Right ventricle myocardium superior (tissue), 1 donor: ENCODE measurements at regions not wholly inside any gene's neighbourhood (a gene's known extent, or its start where the extent isn't known, plus 50 kb on each side); places are given as distances from the start of the nearest gene placed in this dataset.
A peak's percentile ranks its signal among the peaks of the same experiment; 100 is the strongest.
"Not testable (repeated sequence)": the region's sequence is repeated elsewhere in the genome, so short reads cannot be mapped to it uniquely, and the experiment has no call there.

ENCODE experiments used
- ATAC-seq: fragments of 200-7000 bp; cut with Tn5 transposase; one replicate; pipeline ENCODE4 v1.9.1; 2020; ENCODE audit warnings: mild to moderate bottlenecking; ENCODE audit not compliant: poor library complexity
- DNase-seq: peaks from one replicate; pipeline ENCODE4 v3.0.0-alpha.2; 2020
- intact Hi-C: fragments of 100-400 bp; cut with DNase I; formaldehyde crosslinking; loops from one replicate; pipeline ENCODE4 v1.11.2; 2022
- donor health status: DM: no; HTN: yes; CAD: no; lungs with severe emphysema.

DNA sequence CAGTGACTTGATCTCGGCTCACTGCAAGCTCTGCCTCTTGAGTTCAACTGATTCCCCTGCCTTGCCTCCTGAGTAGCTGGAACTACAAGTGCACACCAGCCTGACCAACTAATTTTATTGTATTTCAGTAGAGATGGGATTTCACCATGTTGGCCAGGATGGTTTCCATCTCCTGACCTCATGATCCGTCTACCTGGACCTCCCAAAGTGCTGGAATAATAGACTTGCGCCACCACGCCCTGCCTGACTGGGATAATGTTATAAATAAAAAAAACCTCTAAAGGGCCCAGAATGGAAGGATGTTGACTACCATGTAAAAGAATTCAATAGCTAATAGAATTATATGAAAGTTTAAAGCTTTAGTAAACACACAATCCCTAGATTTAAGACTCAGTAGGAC lies 91.9 kb downstream of the TSPY10 start:
- ATAC-seq (no peak), DNase-seq (no peak)
- intact Hi-C loops, result no loop called here

DNA sequence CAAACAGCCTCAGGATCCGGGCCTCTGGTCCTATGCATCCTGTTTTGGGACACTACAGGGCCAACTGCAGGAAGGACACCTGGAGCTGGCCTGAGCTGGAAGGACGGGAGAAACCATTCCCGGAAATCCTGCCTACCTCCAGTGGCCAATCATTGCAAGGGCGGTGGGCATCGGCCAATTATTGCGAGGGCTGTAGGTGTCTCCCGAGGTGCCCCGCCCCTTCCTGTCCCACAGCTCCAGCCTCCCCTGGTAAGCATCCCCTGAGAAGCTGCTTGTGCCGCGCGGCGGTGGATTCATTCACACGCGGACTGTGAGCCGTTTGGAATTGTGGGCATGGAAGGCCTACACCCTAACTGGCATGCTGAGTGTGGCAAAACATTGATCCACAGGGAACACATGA lies 95.5 kb downstream of the TSPY10 start:
- DNase-seq (no peak), ATAC-seq (no peak)
- intact Hi-C loops, result no loop called here

DNA sequence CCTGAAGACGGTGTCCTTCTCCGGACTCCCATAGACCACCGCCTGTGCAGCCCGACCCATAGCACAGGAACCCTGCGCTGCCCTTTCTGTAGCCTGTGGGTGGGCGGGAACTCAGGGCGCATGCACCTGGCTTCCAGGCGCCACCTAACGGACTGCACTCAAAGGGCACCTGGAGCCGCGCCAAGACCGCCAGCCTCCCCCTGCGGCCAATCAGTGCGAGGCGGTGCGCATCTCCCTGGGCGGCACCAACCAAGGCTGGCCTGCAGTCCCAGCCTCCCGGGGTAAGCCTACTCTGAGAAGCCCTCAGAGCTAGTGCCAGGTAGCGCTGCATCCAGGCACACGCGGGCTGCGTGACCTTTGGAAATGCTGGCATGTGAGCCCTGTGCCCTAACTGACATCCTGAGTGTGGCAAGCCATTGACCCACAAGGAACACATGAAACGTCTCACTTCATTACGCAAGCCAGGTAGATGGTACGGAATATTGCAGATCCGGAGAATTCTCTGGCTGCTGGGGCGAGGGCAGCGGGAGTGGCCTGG lies 113.0 kb downstream of the TSPY10 start:
- DNase-seq, ATAC-seq, intact Hi-C loops: not testable (repeated sequence)

GRCh38 chrY:9666204-9666603 lies 138.5 kb downstream of the TSPY10 start:
- intact Hi-C loops, DNase-seq, ATAC-seq: not testable (repeated sequence)

GRCh38 chrY:9692481-9692880 lies 164.8 kb downstream of the TSPY10 start:
- DNase-seq, ATAC-seq, intact Hi-C loops: not testable (repeated sequence)

GRCh38 chrY:9716932-9717331 lies 189.3 kb downstream of the TSPY10 start:
- intact Hi-C loops, DNase-seq, ATAC-seq: not testable (repeated sequence)

DNA sequence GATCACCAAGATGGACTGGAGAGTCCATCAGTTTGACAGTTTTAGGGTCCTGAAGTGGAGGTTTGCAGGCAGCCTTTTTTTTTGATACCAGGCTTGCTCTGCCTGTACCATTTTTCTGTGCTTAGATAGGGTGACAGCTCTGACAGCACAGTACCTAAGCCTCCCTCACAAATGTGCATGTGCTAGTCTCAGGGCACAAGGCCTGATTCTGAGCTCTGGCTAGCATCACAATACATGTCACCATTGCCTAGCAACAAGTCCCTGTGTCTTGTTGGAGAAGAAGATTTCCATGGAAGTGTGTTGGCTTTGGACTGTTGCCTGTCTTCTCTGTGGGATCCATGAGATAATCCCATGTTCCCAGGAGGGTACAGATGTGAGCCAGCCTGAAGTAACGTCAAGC lies 191.1 kb downstream of the TSPY10 start:
- intact Hi-C loops, DNase-seq: not testable (repeated sequence)
- peak; percentile 46 for ATAC-seq

DNA sequence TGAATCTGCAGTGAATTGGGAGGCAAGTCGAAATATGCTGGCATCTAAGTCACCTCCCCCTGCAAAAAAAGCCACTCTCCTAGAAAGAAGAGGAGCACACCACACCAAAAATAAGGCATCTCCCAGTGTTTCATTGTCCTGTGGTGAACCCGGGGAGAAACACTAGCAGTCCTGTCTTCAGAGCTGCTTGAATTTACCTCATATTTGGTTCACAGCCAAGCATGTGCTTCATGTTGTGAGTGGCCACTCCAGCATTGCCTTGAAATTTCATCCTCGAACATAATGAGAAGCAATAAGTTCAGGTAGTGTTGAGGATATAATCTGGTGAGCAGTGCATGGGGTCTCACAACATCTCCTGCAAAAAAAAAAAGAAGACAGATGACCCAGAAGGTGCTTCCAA lies 191.9 kb downstream of the TSPY10 start:
- DNase-seq, intact Hi-C loops, ATAC-seq: not testable (repeated sequence)

DNA sequence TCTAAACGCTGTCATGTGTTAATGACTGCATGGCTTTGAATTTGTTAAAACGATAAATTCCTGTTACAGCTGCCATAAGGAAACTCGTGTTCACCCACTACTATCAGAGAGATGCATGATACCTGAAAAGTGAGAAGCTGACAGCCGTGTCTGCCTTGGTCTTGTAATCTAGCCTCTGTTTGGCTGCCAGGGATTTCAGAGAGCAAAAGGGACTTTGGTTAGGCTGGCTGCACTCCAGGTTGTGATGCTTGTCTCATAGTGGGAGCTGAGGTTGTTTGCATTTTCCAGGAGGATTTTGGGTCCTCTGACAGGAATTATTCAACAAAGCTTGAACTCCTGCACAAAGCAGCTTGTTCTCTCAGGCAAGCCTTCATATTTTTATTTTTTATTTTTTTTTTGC lies 209.9 kb downstream of the TSPY10 start:
- intact Hi-C loops, ATAC-seq, DNase-seq: not testable (repeated sequence)

DNA sequence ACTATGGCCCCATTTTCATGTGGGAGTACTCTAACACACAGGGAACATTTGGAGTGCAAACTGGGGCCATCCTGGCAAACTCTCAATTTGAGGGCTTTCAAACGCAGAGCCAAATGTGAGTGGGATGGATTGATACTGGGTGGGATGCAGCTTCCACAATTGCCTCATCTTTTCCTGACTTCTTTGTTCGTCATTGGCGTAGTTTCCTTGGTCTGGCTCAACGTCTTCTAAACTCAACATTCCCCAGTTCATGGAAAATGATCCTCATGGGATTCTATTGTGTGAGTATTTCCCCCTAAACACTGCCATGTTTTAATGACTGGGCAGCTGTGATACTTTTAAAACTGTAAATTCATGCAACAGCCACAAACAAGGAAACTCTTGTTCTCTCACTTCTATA lies 228.3 kb downstream of the TSPY10 start:
- DNase-seq, intact Hi-C loops: not testable (repeated sequence)
- ATAC-seq, result peak; percentile 59

- intact Hi-C loops, DNase-seq, ATAC-seq: not testable (repeated sequence)
Observed at GRCh38 chrY:9757488-9757887, 229.8 kb downstream of the TSPY10 start.

DNA sequence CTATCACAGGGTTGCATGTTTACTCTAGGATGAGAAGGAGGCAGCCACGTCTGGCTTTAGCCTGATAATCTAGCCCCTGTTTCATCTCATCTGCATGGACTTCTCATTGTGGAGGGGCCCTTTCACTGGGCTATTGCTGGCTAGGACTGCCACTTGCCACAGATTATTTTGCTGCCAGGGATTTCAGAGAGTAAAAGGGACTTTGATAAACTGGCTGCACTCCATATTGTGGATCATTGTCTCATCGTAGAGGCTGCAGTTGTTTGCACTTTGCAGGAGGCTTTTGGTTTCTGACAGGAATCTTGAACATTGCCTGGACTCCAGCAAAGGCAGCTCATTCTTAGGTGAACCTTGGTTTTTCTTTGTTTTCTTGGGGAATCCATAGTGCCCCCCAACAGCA lies 234.8 kb downstream of the TSPY10 start:
- ATAC-seq, DNase-seq, intact Hi-C loops: not testable (repeated sequence)

GRCh38 chrY:9769312-9769711 lies 241.6 kb downstream of the TSPY10 start:
- DNase-seq, ATAC-seq, intact Hi-C loops: not testable (repeated sequence)

DNA sequence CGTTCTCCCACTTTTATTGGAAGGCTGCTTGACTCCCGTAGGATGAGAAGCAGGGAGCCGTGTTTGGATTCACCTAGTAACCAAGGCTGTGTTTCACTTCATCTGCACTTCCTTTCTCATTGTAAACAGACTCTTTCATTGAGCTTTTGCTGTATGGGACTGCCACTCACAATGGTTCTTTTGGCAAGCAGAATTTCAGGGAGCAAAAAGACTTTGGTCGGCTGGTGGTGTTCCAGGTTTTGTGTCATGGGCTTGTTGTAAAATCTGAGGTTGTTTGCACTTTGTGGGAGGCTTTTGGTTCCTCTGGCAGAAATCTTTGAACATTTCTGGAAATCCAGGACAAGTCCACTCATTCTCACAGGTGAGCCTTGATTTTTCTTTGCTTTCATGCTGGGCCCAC lies 243.4 kb downstream of the TSPY10 start:
- intact Hi-C loops, result not testable (repeated sequence)

DNA sequence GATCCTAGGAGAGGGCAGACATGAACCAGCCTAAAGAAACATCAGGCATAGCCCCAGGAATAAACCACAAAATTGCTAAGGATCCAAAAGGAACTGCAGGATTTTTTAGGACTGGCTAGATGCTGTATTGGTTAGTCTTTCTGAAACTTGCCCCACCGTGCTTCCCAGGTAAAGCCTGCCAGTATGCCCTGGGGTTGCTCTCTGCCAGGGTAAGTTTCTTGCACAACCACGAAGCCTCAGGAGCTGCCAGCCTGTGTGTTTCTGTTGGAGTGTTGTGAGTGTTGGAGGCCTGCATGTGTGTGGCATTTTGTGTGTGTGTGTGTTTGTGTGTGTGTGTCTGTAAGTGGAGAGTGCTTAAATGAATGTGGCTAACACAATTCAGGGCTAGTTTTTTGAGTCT lies 244.4 kb downstream of the TSPY10 start:
- intact Hi-C loops, ATAC-seq, DNase-seq: not testable (repeated sequence)

More for the DNA sequence above, 243.4 kb downstream of the TSPY10 start:
- DNase-seq, ATAC-seq: not testable (repeated sequence)

DNA sequence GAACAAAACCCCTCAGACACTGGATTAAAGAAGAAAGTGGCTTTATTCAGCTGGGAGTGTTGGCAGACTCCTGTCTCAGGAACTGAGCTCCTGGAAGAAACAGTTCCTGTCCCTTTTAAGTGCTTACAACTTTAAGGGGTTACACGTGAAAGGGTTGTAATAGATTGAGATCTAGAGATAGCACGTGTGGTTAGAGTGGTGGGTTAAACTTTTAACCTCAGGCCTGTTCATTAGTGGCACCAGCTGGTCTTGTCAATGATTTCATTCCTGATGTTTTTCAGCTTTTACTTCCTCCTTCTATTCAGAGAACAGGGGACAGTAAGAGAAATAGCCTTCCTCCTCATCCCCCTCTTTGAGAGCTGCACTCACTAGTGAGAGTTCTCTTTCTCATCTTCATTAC lies 247.1 kb downstream of the TSPY10 start:
- DNase-seq, intact Hi-C loops: not testable (repeated sequence)

DNA sequence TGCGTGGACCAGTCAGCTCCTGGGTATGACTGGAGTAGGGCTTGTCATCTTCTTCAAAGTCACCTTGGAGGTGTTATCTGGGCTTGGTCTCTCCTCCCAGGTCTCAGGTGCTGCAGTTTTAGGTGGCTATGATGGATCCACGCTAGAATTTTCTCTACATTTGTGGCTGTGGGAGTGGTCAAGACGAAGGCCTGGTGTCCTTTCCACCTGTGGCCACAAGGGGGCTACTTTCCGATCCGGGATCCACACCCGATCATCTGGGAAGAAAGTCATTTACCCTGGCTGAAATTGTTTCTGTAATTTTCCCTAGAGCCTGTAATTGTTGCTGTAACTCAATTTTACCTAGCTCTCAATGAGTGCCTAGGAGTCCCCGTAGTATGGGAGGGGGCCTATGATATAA lies 248.0 kb downstream of the TSPY10 start:
- intact Hi-C loops, ATAC-seq, DNase-seq: not testable (repeated sequence)

More for the DNA sequence above, 247.1 kb downstream of the TSPY10 start:
- ATAC-seq, result not testable (repeated sequence)

GRCh38 chrY:9781548-9781947 lies 253.9 kb downstream of the TSPY10 start:
- intact Hi-C loops, ATAC-seq, DNase-seq: not testable (repeated sequence)

- intact Hi-C loops, DNase-seq, ATAC-seq: not testable (repeated sequence)
Observed at GRCh38 chrY:9797881-9798280, 270.2 kb downstream of the TSPY10 start.

DNA sequence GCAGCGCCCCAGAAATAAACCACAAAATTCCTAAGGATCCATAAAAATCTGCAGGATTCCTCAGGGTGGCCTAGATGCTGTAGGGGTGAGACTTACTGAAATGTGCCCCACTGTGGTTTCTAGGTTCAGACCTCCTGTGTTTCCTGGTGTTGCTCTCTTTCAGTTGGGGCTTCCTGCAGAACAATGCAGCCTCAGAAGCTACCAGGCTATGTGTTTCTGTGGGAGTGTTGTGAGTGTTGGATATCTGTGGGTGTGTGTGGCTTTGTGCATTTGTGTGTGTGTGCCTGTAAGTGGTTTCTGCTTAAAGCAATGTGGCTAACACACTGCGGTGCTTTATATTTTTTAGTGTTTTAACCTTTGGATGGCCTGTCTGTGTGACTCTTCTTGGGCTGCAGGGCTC lies 277.6 kb downstream of the TSPY10 start:
- ATAC-seq, result no peak
- intact Hi-C loops, result no loop called here
- DNase-seq, result no peak
